HG03280 (cell line): ENCODE measurements at regions not wholly inside any gene's neighbourhood (a gene's known extent, or its start where the extent isn't known, plus 50 kb on each side); places are given as distances from the start of the nearest gene placed in this dataset.
"Not testable (repeated sequence)": the region's sequence is repeated elsewhere in the genome, so short reads cannot be mapped to it uniquely, and the experiment has no call there.

Source experiments
- ATAC-seq: cut with Tn5 transposase; IDR thresholded peaks from one replicate; pipeline ENCODE4 v1.9.1; 2021; ENCODE audit warnings: mild to moderate bottlenecking, moderate library complexity; ENCODE audit not compliant: unreplicated experiment

DNA sequence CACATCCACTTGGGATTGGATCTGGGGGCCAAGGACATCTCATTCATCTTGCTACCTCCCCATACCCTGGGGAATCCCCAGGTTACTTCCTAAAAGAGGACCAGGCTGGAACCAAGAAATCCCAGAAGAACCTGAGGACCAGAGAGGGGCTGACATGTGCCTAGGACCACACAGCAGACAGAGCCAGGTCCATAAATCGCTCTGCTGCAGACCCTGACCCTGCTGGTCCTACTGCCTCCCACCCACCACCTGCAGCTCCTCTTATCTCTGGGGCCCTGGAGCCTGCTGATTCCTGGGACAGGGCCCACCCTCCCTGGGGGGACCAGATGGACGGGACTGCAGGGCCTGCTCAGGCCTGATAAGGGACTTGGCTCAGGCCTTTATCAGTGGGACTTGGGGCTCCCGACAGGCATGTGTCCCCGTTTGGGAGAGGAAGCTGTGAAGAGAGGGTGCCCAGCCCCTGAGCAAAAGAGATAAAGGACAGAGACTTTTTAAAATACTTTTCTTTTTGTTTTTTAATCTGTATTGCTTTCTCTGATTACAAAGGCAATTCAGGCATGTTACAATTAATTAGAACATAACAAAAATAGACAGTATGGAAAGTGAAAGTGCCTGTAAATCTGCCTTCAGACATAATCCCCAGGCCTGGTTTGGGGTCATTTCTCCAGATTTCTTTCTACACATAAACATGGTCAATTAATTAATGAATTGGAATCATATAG is 101.3 kb upstream of the LARP1 start:
- no peak for ATAC-seq

DNA sequence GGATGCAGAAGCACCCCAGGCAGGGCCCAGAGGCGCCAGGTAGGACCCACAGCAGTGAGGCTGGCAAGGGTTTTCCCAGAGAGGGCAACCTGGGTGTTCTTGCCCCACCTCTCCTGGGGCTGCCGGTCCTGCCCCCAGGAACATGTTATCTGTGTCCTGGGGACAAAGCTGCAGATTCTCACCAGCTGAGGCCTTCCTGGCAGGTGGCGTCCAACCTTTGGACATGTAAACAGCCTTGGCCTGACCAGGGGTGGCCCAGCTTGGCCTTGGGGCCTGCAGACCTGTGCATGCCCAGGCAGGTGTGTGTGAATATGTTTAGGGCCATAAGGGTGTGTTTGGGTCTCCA is 101.8 kb upstream of the LARP1 start:
- ATAC-seq, result no peak

DNA sequence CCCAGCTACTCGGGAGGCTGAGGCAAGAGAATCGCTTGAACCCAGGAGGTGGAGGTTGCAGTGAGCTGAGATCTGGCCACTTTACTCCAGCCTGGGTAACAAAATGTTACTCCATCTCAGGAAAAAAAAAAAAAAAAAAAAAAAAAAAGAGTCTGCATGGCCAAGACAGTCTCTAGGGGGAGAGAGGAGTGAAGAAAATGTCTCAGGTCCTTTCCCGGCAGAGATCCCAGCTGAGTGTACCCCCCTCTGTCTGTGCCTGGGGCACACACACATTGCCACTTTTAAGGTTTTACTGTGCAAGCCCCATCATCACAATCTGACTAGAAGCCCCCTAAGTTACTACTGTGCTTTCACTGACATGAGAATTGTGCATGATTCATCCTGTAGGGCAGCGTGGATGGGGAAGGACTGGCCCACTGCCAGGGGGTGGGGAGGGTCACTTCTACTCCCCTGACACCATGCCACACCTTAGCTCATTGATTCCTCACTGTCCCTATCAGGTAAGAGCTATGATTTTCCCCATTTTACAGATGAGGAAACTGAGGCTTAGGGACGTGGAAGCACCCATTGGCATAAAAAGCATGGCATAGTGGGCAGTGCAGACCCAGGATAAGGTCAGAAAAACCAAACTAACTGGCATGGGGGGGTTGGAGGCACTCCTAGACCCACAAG is 102.3 kb upstream of the LARP1 start:
- ATAC-seq, result no peak

DNA sequence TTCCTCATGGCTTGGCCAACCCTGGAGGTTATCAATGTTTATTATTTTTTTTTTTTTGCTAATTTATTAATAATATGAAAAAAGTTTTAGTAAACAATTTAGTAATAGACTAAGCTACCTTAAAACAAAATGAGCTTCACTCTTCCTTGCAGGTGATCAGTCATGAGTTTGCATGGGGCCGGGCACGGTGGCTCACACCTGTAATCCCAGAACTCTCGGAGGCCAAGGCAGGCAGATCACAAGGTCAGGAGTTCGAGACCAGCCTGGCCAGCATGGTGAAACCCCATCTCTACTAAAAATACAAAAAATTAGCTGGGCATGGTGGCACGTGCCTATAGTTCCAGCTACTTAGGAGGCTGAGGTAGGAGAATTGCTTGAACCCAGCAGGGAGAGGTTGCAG is 103.4 kb upstream of the LARP1 start:
- not testable (repeated sequence) for ATAC-seq

DNA sequence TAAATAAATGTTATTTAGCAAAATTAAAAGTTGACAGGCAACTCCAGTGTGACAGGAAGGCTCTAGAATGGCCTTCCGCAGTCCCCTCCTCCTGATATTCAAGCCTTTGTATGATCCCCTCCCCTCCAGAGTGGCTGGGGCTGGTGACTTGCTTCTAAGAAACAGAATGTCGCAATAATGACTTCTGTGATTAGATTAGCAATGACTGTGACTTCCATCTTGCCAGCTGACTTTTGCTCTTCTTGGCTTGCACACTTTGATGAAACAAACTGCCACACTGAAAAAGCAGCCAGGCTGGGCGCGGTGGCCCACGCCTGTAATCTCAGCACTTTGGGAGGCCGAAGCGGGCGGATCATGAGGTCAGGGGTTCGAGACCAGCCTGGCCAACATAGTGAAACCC is 106.5 kb upstream of the LARP1 start:
- no peak for ATAC-seq

DNA sequence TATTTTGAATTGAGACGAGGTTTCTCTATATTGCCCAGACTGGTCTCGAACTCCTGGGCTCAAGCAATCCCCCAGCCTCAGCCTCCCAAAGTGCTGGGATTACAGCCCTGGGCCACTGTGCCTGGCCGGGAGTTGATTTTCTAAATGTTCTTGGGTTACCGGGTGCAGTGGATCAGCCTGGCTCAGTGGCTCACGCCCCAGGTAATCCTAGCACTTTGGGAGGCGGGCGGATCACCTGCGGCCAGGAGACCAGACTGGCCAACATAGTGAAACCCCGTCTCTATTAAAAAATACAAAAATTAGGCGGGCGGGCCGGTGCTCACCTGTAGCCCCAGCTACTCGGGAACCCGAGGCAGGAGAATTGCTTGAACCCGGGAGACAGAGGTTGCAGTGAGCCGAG is 106.9 kb upstream of the LARP1 start:
- no peak for ATAC-seq

DNA sequence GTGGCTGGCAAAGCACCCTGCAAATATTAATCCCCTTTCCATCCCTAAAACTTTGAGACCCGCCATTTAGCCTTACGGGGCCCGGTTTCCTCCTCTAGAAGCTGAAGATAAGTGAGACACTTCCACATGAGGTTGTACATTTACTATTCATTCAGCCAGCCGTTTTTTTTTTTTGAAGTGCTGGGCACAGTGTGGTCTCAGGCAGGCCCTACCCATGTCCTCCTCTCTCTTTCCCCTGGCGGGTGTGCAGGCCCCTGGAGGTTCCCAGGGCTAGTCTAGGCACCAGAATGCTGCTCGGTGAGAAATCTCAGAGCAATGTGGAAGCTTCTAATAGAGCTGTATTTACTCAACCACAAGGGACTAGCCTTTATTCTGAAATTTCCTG is 107.4 kb upstream of the LARP1 start:
- no peak for ATAC-seq

DNA sequence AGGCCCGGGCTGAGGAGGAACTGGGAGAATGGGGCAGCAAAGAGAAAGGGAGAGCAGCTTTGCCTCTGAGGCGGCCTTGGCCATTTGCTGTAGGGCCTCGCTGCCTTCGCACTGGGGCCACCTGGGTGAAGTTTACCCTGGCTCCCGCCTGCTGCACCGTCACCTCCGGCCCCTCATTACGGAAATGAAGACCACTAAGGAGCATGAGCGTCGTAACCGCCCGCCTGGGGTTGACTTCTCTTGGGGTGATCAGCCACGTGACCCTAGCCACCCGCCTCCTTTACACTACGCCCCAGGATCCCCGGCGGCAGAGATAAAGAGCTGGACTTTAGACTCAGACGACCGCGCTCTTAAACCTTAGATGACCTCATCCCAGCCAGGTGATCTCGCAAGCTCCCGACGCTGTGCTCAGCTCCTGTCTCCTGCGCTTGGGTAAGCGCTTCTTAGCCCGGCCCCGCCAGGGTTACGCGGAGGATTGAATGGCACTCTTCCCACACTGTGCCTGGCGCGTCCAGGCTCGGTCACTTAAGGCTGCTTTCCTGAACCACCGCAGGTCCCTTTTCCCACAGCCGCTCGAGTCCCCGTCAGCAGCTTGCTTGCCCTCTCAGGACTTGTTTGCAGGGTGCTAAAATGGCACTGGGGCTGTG is 107.9 kb upstream of the LARP1 start:
- no peak for ATAC-seq

DNA sequence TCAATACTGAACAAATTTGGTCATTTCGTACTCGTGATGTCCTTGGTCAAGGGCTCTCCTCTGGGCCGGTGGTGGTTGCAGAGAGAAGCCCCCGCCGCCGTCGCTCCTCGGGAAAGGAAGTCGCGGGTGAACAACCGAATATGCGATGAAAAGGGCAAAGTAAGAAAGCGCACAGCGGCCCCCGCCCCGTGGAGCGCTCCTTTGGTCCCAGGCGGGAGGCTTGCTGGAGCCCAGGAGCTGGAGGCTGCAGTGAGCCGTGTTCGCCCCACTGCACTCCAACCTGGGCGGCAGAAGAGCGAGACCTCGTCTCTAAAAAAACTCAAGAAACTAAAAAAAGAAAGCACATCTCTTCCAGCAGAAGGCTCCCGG is 108.4 kb upstream of the LARP1 start:
- ATAC-seq, result no peak

DNA sequence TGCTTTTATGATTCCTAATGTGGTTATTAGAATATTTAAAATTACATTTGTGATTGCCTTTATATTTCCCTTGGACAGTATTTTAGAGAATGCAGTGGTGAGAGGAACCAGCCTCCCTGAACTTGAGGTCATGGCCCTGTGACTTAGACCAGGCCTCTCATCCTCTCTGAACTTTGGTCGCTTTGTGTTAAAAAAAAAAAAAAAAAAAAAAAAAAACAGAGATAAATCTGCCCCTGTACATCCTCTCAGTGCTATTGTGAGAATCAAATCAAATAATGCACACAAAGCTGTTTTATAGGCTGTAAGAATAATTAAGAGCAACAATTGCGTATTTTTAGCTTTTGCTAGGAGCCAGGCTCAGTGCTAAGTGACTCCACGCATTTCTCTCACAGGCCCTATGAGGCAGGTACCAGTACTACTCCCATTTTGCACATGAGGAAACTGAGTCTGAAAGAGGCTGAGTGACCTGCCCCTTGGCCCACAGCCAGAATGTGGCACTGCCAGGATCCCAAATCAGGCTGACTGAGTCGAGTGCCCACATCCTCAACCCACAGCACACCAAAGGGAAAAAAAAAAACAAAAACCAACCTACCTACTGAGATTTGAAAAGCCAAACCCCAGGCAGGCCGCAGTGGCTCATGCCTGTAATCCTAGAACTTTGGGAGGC is 110.3 kb upstream of the LARP1 start:
- no peak for ATAC-seq

DNA sequence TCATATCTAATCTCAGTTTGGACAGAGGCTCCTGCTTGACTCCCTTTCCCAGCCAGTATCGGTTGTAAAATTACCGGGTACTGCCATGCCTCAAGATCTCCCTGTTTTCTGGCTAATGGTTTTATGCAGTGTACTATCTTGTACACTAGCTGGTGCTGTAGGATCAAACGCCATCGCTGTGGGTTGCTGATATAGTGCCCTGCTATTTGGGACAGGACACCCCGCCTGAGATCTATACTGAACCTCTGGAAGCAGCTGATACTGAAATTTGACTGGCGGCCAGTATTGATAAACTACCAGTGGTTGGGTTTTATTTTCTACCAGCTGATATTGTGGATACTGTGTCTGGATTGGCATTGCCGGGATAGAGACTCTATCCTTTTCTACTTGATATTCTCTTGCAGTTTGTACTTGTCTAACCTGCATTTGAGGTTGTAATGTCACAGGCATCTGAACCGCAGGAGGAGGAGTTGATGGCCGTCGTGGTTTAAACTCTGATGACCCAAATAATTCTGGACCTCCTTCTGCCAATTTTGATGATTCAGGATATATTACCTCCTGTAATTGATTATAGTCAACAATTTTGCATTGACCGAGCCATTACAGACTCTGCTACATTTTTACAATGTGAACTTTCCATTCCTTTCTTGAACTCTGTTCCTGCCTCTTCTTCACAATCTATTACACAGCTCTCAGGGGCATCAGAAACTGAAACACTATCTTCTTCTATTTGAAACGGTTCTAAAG is 112.5 kb upstream of the LARP1 start:
- no peak for ATAC-seq

DNA sequence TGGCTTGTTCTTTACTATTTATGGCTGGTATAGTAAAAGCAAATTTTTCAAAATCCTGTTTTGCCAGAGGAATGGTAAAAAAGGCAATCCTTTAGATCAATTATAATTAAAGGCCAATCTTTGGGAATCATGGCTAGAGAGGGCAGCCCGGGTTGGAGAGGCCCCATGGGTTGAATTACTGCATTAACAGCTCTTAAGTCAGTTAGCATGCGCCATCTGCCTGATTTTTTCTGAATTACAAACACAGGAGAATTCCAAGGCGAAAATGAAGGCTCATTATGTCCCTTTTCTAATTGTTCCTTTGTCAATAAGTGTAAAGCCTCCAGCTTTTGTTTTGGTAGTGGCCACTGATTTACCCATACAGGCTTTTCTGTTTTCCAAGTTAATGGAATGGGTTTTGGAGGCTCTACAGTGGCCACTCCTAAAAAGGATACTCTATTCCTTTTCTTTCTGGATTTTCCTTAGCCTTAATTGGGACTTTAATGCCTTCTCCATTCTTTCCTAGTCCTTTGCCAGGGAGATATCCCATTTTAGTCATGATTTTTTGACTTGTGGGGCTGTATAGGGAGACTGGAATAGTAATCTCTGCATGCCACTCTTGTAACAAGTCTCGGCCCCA is 114.9 kb upstream of the LARP1 start:
- ATAC-seq, result not testable (repeated sequence)

DNA sequence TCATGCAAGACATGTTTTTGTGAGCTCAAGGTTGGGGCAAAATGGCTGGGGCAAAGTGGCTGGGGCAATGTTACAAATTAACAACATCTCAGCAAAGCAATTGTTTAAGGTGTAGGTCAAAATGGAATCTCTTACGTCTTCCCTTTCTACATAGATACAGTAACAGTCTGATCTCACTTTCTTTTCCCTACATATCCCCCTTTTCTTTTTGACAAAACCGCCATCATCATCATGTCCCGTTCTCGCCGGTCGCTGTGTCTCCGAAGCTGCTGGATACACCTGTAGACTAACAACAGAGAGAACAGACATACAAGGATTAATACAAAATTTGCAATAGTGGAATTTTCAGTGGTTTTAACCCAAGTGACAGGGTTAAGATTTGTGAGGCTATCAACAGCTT is 118.4 kb upstream of the LARP1 start:
- ATAC-seq, result not testable (repeated sequence)

DNA sequence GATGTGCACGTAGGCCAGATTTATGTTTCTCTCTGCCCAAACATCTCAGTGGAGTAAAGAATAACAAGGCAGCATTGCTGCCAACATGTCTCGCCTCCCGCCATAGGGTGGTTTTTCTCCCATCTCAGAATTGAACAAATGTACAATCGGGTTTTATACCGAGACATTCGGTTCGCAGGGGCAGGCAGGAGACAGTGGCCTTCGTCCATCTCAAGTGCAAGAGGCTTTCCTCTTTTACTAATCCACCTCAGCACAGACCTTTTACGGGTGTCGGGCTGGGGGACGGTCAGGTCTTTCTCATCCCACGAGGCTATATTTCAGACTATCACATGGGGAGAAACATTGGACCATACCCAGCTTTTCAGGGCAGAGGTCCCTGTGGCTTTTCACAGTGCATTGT is 118.9 kb upstream of the LARP1 start:
- not testable (repeated sequence) for ATAC-seq

DNA sequence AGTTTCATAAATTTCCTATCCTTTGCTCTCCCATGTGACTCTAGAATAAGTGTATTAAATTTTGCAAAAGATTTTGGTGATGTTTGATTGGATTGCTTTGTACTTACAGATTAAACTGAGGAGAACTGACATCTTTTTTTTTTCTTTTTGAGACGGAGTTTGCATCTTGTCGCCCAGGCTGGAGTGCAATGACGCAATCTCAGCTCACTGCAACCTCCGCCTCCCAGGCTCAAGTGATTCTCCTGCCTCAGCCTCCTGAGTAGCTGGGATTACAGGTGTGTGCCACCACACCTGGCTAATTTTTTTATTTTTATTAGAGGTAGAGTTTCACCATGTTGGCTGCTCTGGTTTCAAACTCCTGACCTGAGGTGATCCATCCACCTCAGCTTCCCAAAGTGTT is 121.4 kb upstream of the LARP1 start:
- not testable (repeated sequence) for ATAC-seq

DNA sequence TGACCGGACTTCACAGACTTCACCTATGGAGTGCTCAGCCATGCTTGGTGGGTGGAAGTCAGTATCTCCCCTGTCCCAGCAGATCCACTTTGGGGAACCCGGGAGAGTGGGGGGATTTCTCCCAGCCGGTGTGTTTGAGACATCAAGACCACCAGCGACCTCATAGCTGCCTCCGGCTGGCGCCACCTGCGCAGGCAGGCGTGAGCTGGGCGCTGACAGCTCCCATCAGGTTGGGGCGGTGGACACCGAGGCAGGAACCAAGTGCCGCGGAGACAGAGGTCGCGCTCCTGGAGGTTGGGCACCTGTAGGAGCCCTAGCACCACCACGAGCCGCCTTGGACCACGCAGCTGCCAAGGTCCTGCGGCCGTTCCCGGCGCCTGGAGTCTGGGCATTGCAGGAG is 124.0 kb upstream of the LARP1 start:
- no peak for ATAC-seq

DNA sequence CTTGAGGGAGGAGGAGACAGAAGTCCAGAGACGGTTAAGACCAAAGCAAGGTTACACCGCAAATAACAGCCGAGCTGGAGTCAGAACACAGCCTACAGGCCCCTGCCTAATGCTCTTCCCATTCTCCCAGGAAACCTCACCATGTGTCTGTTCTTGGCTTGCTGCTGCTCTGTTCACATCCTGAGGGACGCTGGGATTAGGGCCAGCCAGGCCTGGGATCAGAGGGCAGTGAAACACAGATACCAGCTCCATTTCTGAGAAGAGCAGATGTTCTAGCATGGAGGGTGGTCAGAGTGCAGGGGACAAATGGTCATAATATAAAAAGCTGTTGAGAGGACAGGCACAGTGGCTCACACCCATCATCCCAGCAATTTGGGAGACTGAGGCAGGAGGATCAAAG is 124.8 kb upstream of the LARP1 start:
- ATAC-seq, result no peak

DNA sequence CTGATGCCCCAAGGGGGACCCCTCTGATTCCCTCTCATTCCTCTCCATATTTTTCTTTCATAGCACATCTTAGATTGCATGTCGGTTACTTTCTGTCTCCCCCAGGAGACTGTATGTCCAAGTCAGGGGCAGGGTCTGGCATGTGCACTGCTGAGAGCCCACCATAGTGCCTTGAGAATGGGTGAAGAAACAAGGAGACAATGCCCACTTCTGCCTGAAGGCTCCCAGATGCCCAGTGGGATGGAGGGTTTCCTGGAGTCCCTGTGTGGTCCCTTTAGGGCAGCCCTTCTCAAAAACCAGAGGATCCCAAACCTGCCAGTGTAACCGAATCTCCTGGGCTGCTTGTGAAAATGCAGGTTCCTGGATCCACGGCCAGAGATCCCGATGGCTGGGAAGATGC is 126.5 kb upstream of the LARP1 start:
- no peak for ATAC-seq

DNA sequence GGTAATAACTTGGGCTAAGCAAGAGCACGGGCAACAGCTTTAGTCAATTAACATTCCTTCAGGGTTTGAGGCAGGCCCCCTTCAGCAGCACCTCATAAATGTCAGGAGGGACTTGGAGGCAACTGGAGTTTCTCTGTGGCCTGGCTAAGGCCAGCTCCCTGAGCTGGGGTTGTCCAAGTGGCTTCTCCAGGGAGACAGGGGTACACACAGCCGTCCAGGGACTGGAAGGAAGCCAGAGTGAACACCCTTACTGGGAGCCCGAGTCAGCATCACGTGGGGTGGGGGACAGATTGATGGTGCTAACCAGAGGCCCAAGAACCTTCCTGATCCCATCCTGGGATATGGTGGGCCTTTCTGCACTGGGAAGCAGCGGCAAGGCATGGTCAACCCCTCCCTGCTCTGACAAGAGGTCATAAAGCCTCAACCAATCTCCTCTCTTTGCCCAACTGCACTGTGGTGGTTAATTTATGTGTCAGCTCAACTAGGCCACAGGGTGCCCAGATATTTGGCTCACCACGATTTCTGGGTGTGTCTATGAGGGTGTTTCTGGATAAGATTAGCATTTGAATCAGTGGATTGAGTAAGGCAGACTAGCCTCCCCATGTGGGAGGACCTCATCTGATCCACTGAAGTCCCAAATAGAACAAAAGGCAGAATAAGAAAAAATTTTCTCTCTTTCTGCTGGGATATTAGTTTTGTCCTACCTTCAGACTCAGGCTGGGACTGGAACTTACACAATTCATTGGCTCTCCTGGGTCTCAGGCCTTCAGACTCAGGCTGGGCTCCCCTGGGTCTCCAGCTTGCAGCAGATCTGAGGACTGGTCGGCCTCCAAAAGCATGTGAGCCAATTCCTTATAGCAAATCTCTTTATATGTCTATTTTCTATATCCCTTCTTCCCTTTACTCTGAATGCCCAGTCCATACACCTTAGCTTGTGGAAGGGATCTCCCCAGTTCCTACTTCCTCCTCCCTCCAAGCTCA is 127.2 kb upstream of the LARP1 start:
- ATAC-seq, result no peak
